ENCODE measurements at regions not wholly inside any gene's neighbourhood (a gene's known extent, or its start where the extent isn't known, plus 50 kb on each side); places are given as distances from the start of the nearest gene placed in this dataset.
A peak's percentile ranks its signal among the peaks of the same experiment; 100 is the strongest.

DNA sequence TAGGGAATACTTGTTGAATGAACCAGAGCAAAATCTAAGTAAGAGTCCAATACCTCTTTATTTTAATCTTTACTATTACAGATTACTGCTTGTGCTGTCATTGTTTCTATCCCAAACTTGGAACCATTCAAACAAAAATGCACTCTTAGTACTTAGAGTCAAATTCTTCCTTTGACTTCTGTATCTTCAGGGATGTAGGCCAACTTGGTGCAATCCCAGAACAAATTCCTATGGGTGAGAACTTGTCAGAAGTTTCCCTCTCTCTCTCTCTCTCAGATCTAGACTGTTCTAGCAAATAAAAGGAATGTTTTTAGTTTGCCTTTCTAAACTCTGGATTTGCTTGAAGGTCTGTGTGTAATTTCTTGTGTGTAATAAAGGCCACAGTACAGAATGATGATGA is 329.0 kb upstream of the TMTC4 start:
- TF ChIP-seq NR2F2 (IDR thresholded peaks at IDR 0.05) (peak; percentile 78), REST (IDR thresholded peaks at IDR 0.05) (no peak)
- no peaks in the 10 kb centered on the region for H3K36me3 ChIP-seq (ENCODE audit: control insufficient read depth in 4 of 4, insufficient read depth in 3 of 4, low read depth in 1 of 4, low read length in 3 of 4)
- H3K4me3 ChIP-seq (ENCODE audit: low read depth in 1 of 3, low read length in 3 of 3): no peak overlapping the region
- H3K9me3 ChIP-seq (ENCODE audit: control insufficient read depth in 4 of 4, low read length in 3 of 4): no peaks in the 10 kb centered on the region
- DNase-seq (ENCODE audit: low spot score): no peak
- no peak overlapping the region for H3K27ac ChIP-seq (ENCODE audit: low read depth in 1 of 2, low read length in 2 of 2)
- no peaks in the 10 kb centered on the region for H3K27me3 ChIP-seq (ENCODE audit: control insufficient read depth in 4 of 4, insufficient read depth in 4 of 4, low read length in 3 of 4)
- H3K4me1 ChIP-seq (ENCODE audit: control insufficient read depth in 4 of 4, insufficient read depth in 4 of 4, low read length in 3 of 4): no peaks in the 10 kb centered on the region
- no peak overlapping the region for H3K9ac ChIP-seq (ENCODE audit: low read depth in 1 of 2, low read length in 2 of 2)

DNA sequence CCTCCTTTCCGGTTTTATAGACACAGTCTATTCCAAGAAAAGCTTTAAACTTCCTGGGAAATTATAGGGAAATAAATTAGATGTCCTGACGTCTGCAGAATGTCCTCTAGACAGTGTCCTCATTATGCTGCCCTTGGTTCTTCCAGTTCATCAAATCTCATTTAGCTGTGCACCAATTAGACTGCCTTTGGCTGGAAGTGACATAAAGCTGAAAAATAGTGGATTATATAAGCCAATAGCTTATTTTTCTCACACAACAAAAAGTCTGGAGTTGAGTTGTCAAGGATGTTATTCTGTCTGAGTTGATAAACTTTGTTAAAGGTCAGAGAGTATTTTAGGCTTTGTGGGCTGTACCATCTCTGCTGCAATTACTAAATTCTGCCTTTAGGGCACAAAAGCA is 314.8 kb upstream of the TMTC4 start:
- no peak for DNase-seq (ENCODE audit: low spot score)
- H3K9me3 ChIP-seq (ENCODE audit: control insufficient read depth in 4 of 4, low read length in 3 of 4): no peaks in the 10 kb centered on the region
- 41% methylated on average over 2 of the region's 2 CpGs for WGBS

More for the DNA sequence above, 314.8 kb upstream of the TMTC4 start:
- H3K27me3 ChIP-seq (ENCODE audit: control insufficient read depth in 4 of 4, insufficient read depth in 4 of 4, low read length in 3 of 4): no peaks in the 10 kb centered on the region
- TF ChIP-seq HNF4A (conservative IDR thresholded peaks at IDR 0.05): no peak
- TF ChIP-seq, protein P1, sequence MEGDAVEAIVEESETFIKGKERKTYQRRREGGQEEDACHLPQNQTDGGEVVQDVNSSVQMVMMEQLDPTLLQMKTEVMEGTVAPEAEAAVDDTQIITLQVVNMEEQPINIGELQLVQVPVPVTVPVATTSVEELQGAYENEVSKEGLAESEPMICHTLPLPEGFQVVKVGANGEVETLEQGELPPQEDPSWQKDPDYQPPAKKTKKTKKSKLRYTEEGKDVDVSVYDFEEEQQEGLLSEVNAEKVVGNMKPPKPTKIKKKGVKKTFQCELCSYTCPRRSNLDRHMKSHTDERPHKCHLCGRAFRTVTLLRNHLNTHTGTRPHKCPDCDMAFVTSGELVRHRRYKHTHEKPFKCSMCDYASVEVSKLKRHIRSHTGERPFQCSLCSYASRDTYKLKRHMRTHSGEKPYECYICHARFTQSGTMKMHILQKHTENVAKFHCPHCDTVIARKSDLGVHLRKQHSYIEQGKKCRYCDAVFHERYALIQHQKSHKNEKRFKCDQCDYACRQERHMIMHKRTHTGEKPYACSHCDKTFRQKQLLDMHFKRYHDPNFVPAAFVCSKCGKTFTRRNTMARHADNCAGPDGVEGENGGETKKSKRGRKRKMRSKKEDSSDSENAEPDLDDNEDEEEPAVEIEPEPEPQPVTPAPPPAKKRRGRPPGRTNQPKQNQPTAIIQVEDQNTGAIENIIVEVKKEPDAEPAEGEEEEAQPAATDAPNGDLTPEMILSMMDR (IDR thresholded peaks at IDR 0.05; ENCODE audit: low read depth, low read length, missing input control): no peak
- TF ChIP-seq HNF4G (IDR thresholded peaks at IDR 0.05): no peak
- TF ChIP-seq NR2F2 (IDR thresholded peaks at IDR 0.05): peak; percentile 61
- no peak for TF ChIP-seq REST (IDR thresholded peaks at IDR 0.05)
- TF ChIP-seq FOXA1 (IDR thresholded peaks at IDR 0.05): no peak
- peak in 1 of 2 donors; percentile 23 for TF ChIP-seq RAD21 (IDR thresholded peaks at IDR 0.05)
- no peak overlapping the region for H3K4me3 ChIP-seq (ENCODE audit: low read depth in 1 of 3, low read length in 3 of 3)
- no peak overlapping the region for H3K9ac ChIP-seq (ENCODE audit: low read depth in 1 of 2, low read length in 2 of 2)
- H3K27ac ChIP-seq (ENCODE audit: low read depth in 1 of 2, low read length in 2 of 2): no peak overlapping the region
- H3K36me3 ChIP-seq (ENCODE audit: control insufficient read depth in 4 of 4, insufficient read depth in 3 of 4, low read depth in 1 of 4, low read length in 3 of 4): no peaks in the 10 kb centered on the region
- H3K4me1 ChIP-seq (ENCODE audit: control insufficient read depth in 4 of 4, insufficient read depth in 4 of 4, low read length in 3 of 4): no peaks in the 10 kb centered on the region

Measured in liver (tissue), 8 donors.